Breast epithelium (tissue), 4 donors: ENCODE measurements at regions not wholly inside any gene's neighbourhood (a gene's known extent, or its start where the extent isn't known, plus 50 kb on each side); places are given as distances from the start of the nearest gene placed in this dataset.

Source experiments
- DNase-seq, 2 donors: peaks; one replicate each; pipeline ENCODE4 v3.0.0-alpha.2; 2019; ENCODE audit warnings: low spot score in 2 of 2
- H3K27ac ChIP-seq, 2 donors: fragments of 200-600 bp; sonication (generic) in 1 of 2; one replicate each; pipeline ENCODE4 v1.5.1; 2016 to 2019; ENCODE audit warnings: mild to moderate bottlenecking in 1 of 2
- H3K27me3 ChIP-seq, 2 donors: fragments of 200-600 bp; sonication (generic) in 1 of 2; one replicate each; pipeline versions ENCODE4 v1.5.1 to v1.6.0; 2017 to 2019; ENCODE audit warnings: control low read depth in 1 of 2, mild to moderate bottlenecking in 1 of 2
- H3K36me3 ChIP-seq: fragments of 200-600 bp; one replicate; pipeline ENCODE4 v1.5.1; 2019
- H3K4me1 ChIP-seq, 2 donors: fragments of 200-600 bp; sonication (generic); one replicate each; pipeline ENCODE4 v1.5.1; 2016 to 2019; ENCODE audit warnings: control low read depth in 1 of 2
- H3K4me3 ChIP-seq, 3 donors: fragments of 200-600 bp; sonication (generic); 1 replicate in 2 of 3; 2 replicates in 1 of 3; pipeline ENCODE4 v1.5.1; 2016 to 2019; ENCODE audit warnings: mild to moderate bottlenecking in 3 of 3, moderate library complexity in 2 of 3
- H3K9me3 ChIP-seq, 2 donors: fragments of 200-600 bp; sonication (generic) in 1 of 2; one replicate each; pipeline ENCODE4 v1.5.1; 2016 to 2019; ENCODE audit warnings: control low read depth in 1 of 2
- POLR2A ChIP-seq: fragments of 450-650 bp; IDR thresholded peaks from one replicate; pipeline ENCODE4 v1.6.1; 2016; ENCODE audit warnings: antibody characterized with exemption, mild to moderate bottlenecking, moderate library complexity
- POLR2AphosphoS5 ChIP-seq, 3 donors: sonication (generic); formaldehyde crosslinking; IDR thresholded peaks; one replicate each; pipeline ENCODE4 v1.6.1; 2017; ENCODE audit warnings: antibody characterized with exemption in 3 of 3
- intact Hi-C: fragments of 100-400 bp; cut with DNase I; formaldehyde crosslinking; loops from one replicate; pipeline ENCODE4 v1.15.1; 2023; ENCODE audit warnings: low total_unique reads
- TF ChIP-seq, protein P1 (sequence below), 3 donors: fragments of 450-650 bp; IDR thresholded peaks; one replicate each; pipeline ENCODE4 v1.5.1; 2016 to 2017; ENCODE audit warnings: antibody characterized with exemption in 3 of 3, mild to moderate bottlenecking in 3 of 3, moderate library complexity in 3 of 3

DNA sequence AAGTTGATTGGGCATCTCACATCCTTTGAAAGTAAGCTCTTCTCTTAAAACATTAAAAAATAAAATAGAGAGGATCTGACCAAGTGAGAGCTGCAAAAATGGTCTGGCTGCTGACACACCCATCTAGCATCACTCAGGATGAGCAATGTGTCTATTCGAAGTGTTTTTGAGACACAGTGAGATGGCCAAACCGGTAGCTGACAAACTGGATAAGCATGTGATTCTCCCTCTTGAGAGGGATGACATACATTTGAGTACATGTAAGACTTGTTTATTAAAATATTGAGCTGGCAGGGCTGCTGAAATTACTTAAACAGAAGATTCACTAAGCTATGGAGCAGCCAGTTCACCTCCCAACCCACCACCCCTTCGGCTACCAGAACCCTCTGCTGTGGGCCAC is 333.9 kb downstream of the ADRA2A start:
- Histone ChIP-seq H3K36me3 (no peaks in the 10 kb centered on the region), H3K27ac (no peak overlapping the region), H3K27me3 (no peaks in the 10 kb centered on the region), H3K9me3 (peaks cover 0 to 11% of the 10 kb centered on the region in 2 donors), H3K4me3 (no peak overlapping the region), H3K4me1 (no peaks in the 10 kb centered on the region)
- intact Hi-C loops = no loop called here
- no peak for DNase-seq
- TF ChIP-seq POLR2A = no peak
- TF ChIP-seq, protein P1, sequence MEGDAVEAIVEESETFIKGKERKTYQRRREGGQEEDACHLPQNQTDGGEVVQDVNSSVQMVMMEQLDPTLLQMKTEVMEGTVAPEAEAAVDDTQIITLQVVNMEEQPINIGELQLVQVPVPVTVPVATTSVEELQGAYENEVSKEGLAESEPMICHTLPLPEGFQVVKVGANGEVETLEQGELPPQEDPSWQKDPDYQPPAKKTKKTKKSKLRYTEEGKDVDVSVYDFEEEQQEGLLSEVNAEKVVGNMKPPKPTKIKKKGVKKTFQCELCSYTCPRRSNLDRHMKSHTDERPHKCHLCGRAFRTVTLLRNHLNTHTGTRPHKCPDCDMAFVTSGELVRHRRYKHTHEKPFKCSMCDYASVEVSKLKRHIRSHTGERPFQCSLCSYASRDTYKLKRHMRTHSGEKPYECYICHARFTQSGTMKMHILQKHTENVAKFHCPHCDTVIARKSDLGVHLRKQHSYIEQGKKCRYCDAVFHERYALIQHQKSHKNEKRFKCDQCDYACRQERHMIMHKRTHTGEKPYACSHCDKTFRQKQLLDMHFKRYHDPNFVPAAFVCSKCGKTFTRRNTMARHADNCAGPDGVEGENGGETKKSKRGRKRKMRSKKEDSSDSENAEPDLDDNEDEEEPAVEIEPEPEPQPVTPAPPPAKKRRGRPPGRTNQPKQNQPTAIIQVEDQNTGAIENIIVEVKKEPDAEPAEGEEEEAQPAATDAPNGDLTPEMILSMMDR (IDR thresholded peaks at IDR 0.05) = no peak
- TF ChIP-seq POLR2AphosphoS5 (IDR thresholded peaks at IDR 0.05) = no peak

DNA sequence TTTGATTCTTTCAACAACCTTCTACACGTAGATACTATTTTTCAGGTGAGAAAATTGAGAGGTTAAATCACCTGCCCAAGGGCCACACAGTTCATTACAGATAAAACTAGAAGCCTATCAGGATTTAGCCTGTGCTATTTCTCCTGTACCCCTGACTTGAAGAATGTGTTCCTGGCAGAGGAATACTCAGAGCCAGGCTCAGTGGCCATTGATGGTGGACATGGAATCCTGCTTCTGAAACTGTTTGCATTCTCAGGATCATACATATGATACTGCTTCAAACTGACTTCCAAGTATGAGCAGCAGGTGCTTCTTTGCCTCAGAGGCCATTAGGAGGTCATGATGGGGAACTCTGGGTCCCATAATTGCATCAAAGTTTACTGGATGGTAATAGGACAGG is 348.6 kb downstream of the ADRA2A start:
- no peak overlapping the region for H3K27ac ChIP-seq
- no peaks in the 10 kb centered on the region for H3K27me3 ChIP-seq
- DNase-seq = no peak
- H3K4me3 ChIP-seq = no peak overlapping the region
- no peaks in the 10 kb centered on the region for H3K9me3 ChIP-seq
- intact Hi-C loops = no loop called here
- no peak for TF ChIP-seq POLR2A
- no peak for TF ChIP-seq POLR2AphosphoS5 (IDR thresholded peaks at IDR 0.05)
- TF ChIP-seq, protein P1 (IDR thresholded peaks at IDR 0.05) = no peak
- no peaks in the 10 kb centered on the region for H3K4me1 ChIP-seq
- H3K36me3 ChIP-seq = no peaks in the 10 kb centered on the region

DNA sequence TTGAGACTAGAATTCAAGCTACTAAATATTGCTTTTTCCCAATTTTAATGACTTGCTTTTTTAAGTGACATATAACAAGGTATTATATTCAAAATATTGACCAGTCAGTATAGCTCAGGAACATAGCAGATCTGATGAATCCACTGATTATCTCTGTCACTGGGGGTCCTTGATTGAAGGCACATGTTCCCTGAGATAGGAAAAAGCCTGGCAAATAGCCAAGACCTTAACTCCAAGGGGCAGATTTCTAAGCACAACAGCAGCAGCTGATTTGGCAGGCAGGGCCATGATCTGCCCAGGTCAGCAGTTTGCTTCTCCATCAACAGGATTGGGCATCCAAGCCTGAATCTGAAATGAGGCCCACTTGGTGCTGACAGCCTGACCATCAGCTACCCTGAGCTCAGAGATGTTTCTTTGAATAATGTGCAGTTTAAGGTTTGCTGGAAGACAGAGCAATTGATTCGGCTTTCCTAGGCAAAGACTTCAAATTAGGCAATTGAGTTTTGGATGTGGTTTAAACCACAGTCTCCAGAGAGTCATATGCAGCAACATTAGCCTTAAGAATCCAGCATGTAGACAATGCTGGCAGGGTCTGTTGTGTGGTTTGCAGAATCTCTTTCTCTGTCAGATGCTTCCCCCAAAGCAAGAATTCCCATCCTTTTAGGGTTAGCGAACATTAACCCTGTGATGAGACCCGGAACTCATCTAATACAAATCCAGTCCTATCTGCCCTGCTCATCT is 352.6 kb downstream of the ADRA2A start:
- intact Hi-C loops = no loop called here
- H3K27ac ChIP-seq = no peak overlapping the region

DNA sequence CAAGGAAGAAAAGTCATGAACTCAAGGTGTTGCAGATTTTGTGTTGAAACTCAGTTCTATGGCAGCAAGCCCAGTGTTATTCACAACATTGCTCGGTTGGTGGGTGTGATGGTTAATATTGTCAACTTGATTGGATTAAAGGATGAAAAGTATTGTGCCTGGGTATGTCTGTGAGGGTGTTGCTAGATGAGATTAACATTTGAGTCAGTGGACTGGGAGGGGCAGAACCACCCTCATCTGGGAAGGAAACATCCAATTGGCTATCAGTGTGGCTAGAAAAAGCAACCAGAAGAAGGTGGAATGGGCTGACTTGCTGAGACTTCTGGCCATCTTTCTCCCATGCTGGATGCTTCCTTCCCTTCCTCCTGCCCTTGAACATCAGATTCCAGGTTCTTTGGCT is 353.2 kb downstream of the ADRA2A start:
- no peak for DNase-seq
- H3K27ac ChIP-seq = no peak overlapping the region
- H3K27me3 ChIP-seq = no peaks in the 10 kb centered on the region
- H3K4me1 ChIP-seq = no peaks in the 10 kb centered on the region
- TF ChIP-seq, protein P1 (IDR thresholded peaks at IDR 0.05) = no peak
- no peak for TF ChIP-seq POLR2A
- no peak for TF ChIP-seq POLR2AphosphoS5 (IDR thresholded peaks at IDR 0.05)
- no peak overlapping the region for H3K4me3 ChIP-seq
- H3K36me3 ChIP-seq = no peaks in the 10 kb centered on the region
- intact Hi-C loops = no loop called here
- H3K9me3 ChIP-seq = no peaks in the 10 kb centered on the region

More for the DNA sequence above, 352.6 kb downstream of the ADRA2A start:
- H3K4me1 ChIP-seq = no peaks in the 10 kb centered on the region
- DNase-seq = no peak
- no peak overlapping the region for H3K4me3 ChIP-seq
- H3K36me3 ChIP-seq = no peaks in the 10 kb centered on the region
- TF ChIP-seq, protein P1 (IDR thresholded peaks at IDR 0.05) = no peak
- no peak for TF ChIP-seq POLR2AphosphoS5 (IDR thresholded peaks at IDR 0.05)
- no peak for TF ChIP-seq POLR2A
- no peaks in the 10 kb centered on the region for H3K27me3 ChIP-seq
- no peaks in the 10 kb centered on the region for H3K9me3 ChIP-seq

DNA sequence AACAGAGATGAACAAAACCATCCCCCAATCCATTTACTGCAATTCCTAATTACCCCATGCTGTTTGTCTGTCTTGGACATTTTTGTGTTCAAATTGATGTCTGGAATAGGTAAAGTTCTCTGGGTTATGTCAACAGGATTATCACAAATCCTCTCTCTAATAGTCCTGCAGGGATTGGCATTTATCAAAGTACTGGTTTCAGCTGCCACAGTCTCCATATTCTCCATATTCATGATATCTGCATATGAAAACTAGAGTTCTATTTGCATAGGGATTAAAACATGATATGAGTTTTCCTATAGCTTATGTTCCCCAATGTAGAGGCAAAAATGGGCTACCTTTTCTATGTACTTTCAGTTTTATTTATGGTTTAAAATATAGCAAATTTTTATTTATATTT is 355.8 kb downstream of the ADRA2A start:
- intact Hi-C loops = no loop called here
- Histone ChIP-seq H3K9me3 (no peaks in the 10 kb centered on the region), H3K4me1 (no peaks in the 10 kb centered on the region), H3K4me3 (no peak overlapping the region), H3K36me3 (no peaks in the 10 kb centered on the region), H3K27ac (no peak overlapping the region), H3K27me3 (no peaks in the 10 kb centered on the region)
- DNase-seq = no peak
- TF ChIP-seq POLR2A (no peak), POLR2AphosphoS5 (IDR thresholded peaks at IDR 0.05) (no peak)
- TF ChIP-seq, protein P1 (IDR thresholded peaks at IDR 0.05) = no peak
